H1 (cell line): ENCODE measurements at regions not wholly inside any gene's neighbourhood (a gene's known extent, or its start where the extent isn't known, plus 50 kb on each side); places are given as distances from the start of the nearest gene placed in this dataset.

Experiments
- CTCF ChIA-PET: fragments of 300-600 bp; sonication (Branson Sonifier 250); formaldehyde crosslinking; loops from one replicate; lab custom pipeline; 2021; ENCODE audit not compliant: partially characterized antibody; lab: Charles Lee
- POLR2A ChIA-PET: fragments of 300-600 bp; sonication (Branson Sonifier 250); formaldehyde crosslinking; loops from one replicate; lab custom pipeline; 2021; ENCODE audit warnings: inconsistent platforms; ENCODE audit not compliant: partially characterized antibody; lab: Charles Lee
- DNase-seq, 2 experiments: peaks; one replicate each; pipeline versions ENCODE4 v3.0.0 to v3.0.0-alpha.2; 2010 to 2022; ENCODE audit warnings: low spot score in 2 of 2, low read depth in 1 of 2, mixed read lengths in 1 of 2
- FAIRE-seq: peaks from 2 replicates; lab custom pipeline; 2011; peaks lifted over from hg19 to GRCh38; lab: Jason Lieb, UNC
- H2AFZ ChIP-seq: 2 replicates; pipeline ENCODE4 v1.8.1; 2012; ENCODE audit warnings: low read length, inconsistent platforms
- H2AK5ac ChIP-seq: 2 replicates; pipeline ENCODE4 v1.6.1; 2013; ENCODE audit warnings: low read depth, low read length
- H2BK120ac ChIP-seq: replicated peaks from 2 replicates; pipeline ENCODE3; 2013; ENCODE audit warnings: low read depth, low read length, inconsistent platforms
- H2BK12ac ChIP-seq: 2 replicates; pipeline ENCODE4 v1.6.1; 2013; ENCODE audit warnings: low read depth, low read length
- H2BK15ac ChIP-seq: 2 replicates; pipeline ENCODE4 v1.6.1; 2013; ENCODE audit warnings: low read length
- H2BK20ac ChIP-seq: 2 replicates; pipeline ENCODE4 v1.6.1; 2013; ENCODE audit warnings: low read length
- H2BK5ac ChIP-seq: 2 replicates; pipeline ENCODE4 v1.6.1; 2013; ENCODE audit warnings: low read depth, low read length
- H3K14ac ChIP-seq: 2 replicates; pipeline ENCODE4 v1.6.1; 2013; ENCODE audit warnings: inconsistent platforms; ENCODE audit not compliant: insufficient read length
- H3K18ac ChIP-seq: 2 replicates; pipeline ENCODE4 v1.6.1; 2013; ENCODE audit warnings: low read length; ENCODE audit errors: extremely low read depth
- H3K23ac ChIP-seq: 2 replicates; pipeline ENCODE4 v1.6.1; 2013; ENCODE audit warnings: inconsistent platforms; ENCODE audit not compliant: insufficient read length
- H3K23me2 ChIP-seq: 2 replicates; pipeline ENCODE4 v1.6.1; 2013; ENCODE audit warnings: low read depth, low read length
- H3K27ac ChIP-seq: 2 replicates; pipeline ENCODE4 v1.6.1; 2011; ENCODE audit warnings: low read depth, low read length, inconsistent platforms
- H3K27me3 ChIP-seq, 4 experiments: replicated peaks in 1 of 4; 1 replicate in 1 of 4; 2 replicates in 3 of 4; pipeline versions ENCODE4 v1.6.1 to v1.8.1; 2011 to 2013; ENCODE audit warnings: low read length in 3 of 4, mild to moderate bottlenecking in 3 of 4, inconsistent platforms in 2 of 4, mixed read lengths in 2 of 4, moderate library complexity in 1 of 4; ENCODE audit not compliant: control insufficient read depth in 3 of 4, insufficient read depth in 3 of 4; ENCODE audit errors: extremely low read depth in 1 of 4
- H3K36me3 ChIP-seq, 4 experiments: 2 replicates each; pipeline versions ENCODE4 v1.6.1 to v1.8.1; 2011 to 2013; ENCODE audit warnings: mild to moderate bottlenecking in 4 of 4, low read length in 3 of 4, moderate library complexity in 2 of 4, control low read depth in 1 of 4, inconsistent platforms in 1 of 4; ENCODE audit not compliant: insufficient read depth in 4 of 4, control insufficient read depth in 2 of 4
- H3K4ac ChIP-seq: replicated peaks from 2 replicates; pipeline ENCODE3; 2013; ENCODE audit warnings: low read length, low read depth, mixed read lengths, inconsistent platforms; ENCODE audit not compliant: insufficient read length
- H3K4me1 ChIP-seq, 4 experiments: replicated peaks in 1 of 4; 1 replicate in 1 of 4; 2 replicates in 3 of 4; pipeline versions ENCODE4 v1.6.1 to v1.8.1; 2011 to 2013; ENCODE audit warnings: low read length in 3 of 4, inconsistent platforms in 2 of 4, mixed read lengths in 1 of 4; ENCODE audit not compliant: insufficient read depth in 4 of 4, control insufficient read depth in 3 of 4
- H3K4me2 ChIP-seq, 2 experiments: 2 replicates each; pipeline versions ENCODE4 v1.6.1 to v1.8.1; 2011 to 2013; ENCODE audit warnings: low read depth in 2 of 2, low read length in 2 of 2, control low read depth in 1 of 2, inconsistent platforms in 1 of 2, mild to moderate bottlenecking in 1 of 2; ENCODE audit not compliant: insufficient read depth in 1 of 2
- H3K4me3 ChIP-seq, 4 experiments: fragments of 200-600, 300-600 bp in 1 of 4; sonication (generic), shearing (Covaris generic), sonication (Bioruptor Twin) in 1 of 4; 2 replicates each; pipeline versions ENCODE4 v1.5.1 to v1.8.1; 2011 to 2016; ENCODE audit warnings: low read length in 4 of 4, low read depth in 3 of 4, control low read depth in 2 of 4, inconsistent platforms in 2 of 4, mild to moderate bottlenecking in 2 of 4, mixed read lengths in 1 of 4, moderate library complexity in 1 of 4; ENCODE audit not compliant: insufficient read depth in 2 of 4; ENCODE audit errors: extremely low read depth in 1 of 4
- H3K56ac ChIP-seq: replicated peaks from 2 replicates; pipeline ENCODE3; 2013; ENCODE audit warnings: low read depth, mild to moderate bottlenecking, mixed read lengths, low read length, inconsistent platforms; ENCODE audit not compliant: insufficient read length
- H3K79me1 ChIP-seq: 2 replicates; pipeline ENCODE4 v1.6.1; 2013; ENCODE audit warnings: low read depth, low read length, control low read depth
- H3K79me2 ChIP-seq, 2 experiments: 2 replicates each; pipeline versions ENCODE4 v1.6.1 to v1.8.1; 2012 to 2013; ENCODE audit warnings: low read length in 2 of 2, mild to moderate bottlenecking in 2 of 2, inconsistent platforms in 1 of 2; ENCODE audit not compliant: insufficient read depth in 2 of 2, control insufficient read depth in 1 of 2
- H3K9ac ChIP-seq, 4 experiments: replicated peaks in 1 of 4; 1 replicate in 1 of 4; 2 replicates in 3 of 4; pipeline versions ENCODE4 v1.6.1 to v1.8.1; 2011 to 2013; ENCODE audit warnings: low read depth in 3 of 4, low read length in 3 of 4, control low read depth in 2 of 4, mild to moderate bottlenecking in 2 of 4, moderate library complexity in 2 of 4, inconsistent platforms in 1 of 4; ENCODE audit errors: extremely low read depth in 1 of 4
- H3K9me3 ChIP-seq, 2 experiments: 2 replicates each; pipeline versions ENCODE4 v1.6.1 to v1.8.1; 2012 to 2013; ENCODE audit warnings: mild to moderate bottlenecking in 2 of 2, moderate library complexity in 2 of 2, control low read depth in 1 of 2, inconsistent platforms in 1 of 2, low read depth in 1 of 2, low read length in 1 of 2, mixed read lengths in 1 of 2; ENCODE audit not compliant: insufficient read depth in 2 of 2
- H4K20me1 ChIP-seq, 2 experiments: replicated peaks in 1 of 2; 2 replicates each; pipeline versions ENCODE3 to v1.8.1; 2011 to 2013; ENCODE audit warnings: inconsistent platforms in 2 of 2, low read length in 2 of 2, mild to moderate bottlenecking in 1 of 2; ENCODE audit not compliant: insufficient read depth in 2 of 2, control insufficient read depth in 1 of 2
- H4K5ac ChIP-seq: 2 replicates; pipeline ENCODE4 v1.6.1; 2013; ENCODE audit warnings: low read length, low read depth, mixed read lengths, inconsistent platforms; ENCODE audit not compliant: insufficient read length
- H4K8ac ChIP-seq: 2 replicates; pipeline ENCODE4 v1.8.0; 2013; ENCODE audit warnings: mild to moderate bottlenecking, moderate library complexity, low read length, inconsistent platforms; ENCODE audit not compliant: insufficient read depth; ENCODE audit errors: extremely low read depth
- H4K91ac ChIP-seq: replicated peaks from 2 replicates; pipeline ENCODE3; 2013; ENCODE audit warnings: low read length, mixed read lengths, inconsistent platforms; ENCODE audit not compliant: insufficient read length
- JUND ChIP-seq: IDR thresholded peaks from 2 replicates; pipeline ENCODE4 v1.6.1; 2011; ENCODE audit warnings: mild to moderate bottlenecking, improper control_type of control experiment, low read length
- SIRT6 ChIP-seq: IDR thresholded peaks from one replicate; pipeline ENCODE4 v1.7.1; 2012; ENCODE audit warnings: low read length, inconsistent platforms
- WGBS, 2 experiments: shearing (Covaris generic) in 1 of 2; methylation state at CpG; one replicate each; pipeline versions ENCODE4 v1.1.6 to v1.1.7; 2013 to 2015; ENCODE audit warnings: low lambda C conversion rate in 2 of 2, mixed read lengths in 2 of 2, inconsistent platforms in 1 of 2, low coverage in 1 of 2, missing lambda C conversion rate in 1 of 2; ENCODE audit not compliant: insufficient replicate concordance in 2 of 2, insufficient coverage in 1 of 2, insufficient read length in 1 of 2; ENCODE audit errors: extremely low coverage in 1 of 2, missing lambda C conversion rate in 1 of 2; 5-methylcytosine and 5-hydroxymethylcytosine counted together

DNA sequence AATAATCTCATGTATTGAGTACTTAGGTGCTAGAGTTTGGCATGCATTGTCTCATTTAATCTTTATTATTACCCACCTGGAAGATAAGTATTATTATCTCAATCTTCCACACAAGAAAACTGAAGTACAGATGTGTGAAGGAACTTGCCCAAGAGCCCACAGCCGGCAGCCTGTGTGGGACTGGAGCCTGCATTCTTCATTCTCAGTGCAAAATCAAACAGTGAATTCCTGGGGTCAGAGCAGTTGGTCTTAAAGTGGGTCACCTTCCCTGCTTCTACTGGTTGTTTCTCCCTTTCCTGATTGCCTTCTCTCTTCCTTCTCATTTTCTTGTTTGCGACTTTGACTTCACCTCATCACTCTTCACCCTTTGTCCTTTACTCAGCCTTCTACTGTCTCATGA is 144.7 kb upstream of the LYZL1 start:
- no peaks in the 10 kb centered on the region; a peak in 1 of 8 replicates for H3K36me3 ChIP-seq
- H4K91ac ChIP-seq, result no peak overlapping the region
- H2BK20ac ChIP-seq, result no peak overlapping the region; the same call in 1 of the 2 replicates
- H3K79me2 ChIP-seq, result no peaks in the 10 kb centered on the region
- H3K9ac ChIP-seq, result no peak overlapping the region
- no peak overlapping the region for H3K23ac ChIP-seq
- H4K5ac ChIP-seq, result no peak overlapping the region
- no peaks in the 10 kb centered on the region for H4K20me1 ChIP-seq
- H3K27ac ChIP-seq, result no peak overlapping the region
- no peak for TF ChIP-seq JUND
- TF ChIP-seq SIRT6, result no peak
- peaks cover 4 to 15% (median 8%) of the 10 kb centered on the region in 4 experiments; a peak in 4 of 7 replicates for H3K4me1 ChIP-seq
- no peaks in the 10 kb centered on the region for H3K27me3 ChIP-seq
- peaks cover 9% of the 10 kb centered on the region for H3K23me2 ChIP-seq
- WGBS, 2 experiments, result 93% methylated on average over 2 of the region's 2 CpGs; no CpG with 5 or more reads in 1 of the 2 experiments
- H3K18ac ChIP-seq, result no peak overlapping the region
- CTCF ChIA-PET, result interaction anchor here (0.6 to 4.1 kb wide), 12 partner anchors 9 to 511 kb away, joined by 3 to 38 read pairs (median 4); no protein-coding TSS in a partner anchor
- no peak overlapping the region for H3K14ac ChIP-seq
- no peaks in the 10 kb centered on the region; a peak in 1 of 4 replicates for H3K9me3 ChIP-seq
- FAIRE-seq (no peak), DNase-seq (no peak)
- H2AFZ ChIP-seq, result no peak overlapping the region
- no peak overlapping the region for H2BK12ac ChIP-seq
- no peak overlapping the region for H2AK5ac ChIP-seq
- H2BK5ac ChIP-seq, result no peak overlapping the region
- H2BK15ac ChIP-seq, result no peak overlapping the region
- H3K56ac ChIP-seq, result no peak overlapping the region
- peak overlapping the region in 1 of 2 experiments; percentile 90; a peak in 3 of 4 replicates for H3K4me2 ChIP-seq
- no peak overlapping the region for H3K4ac ChIP-seq
- no peak overlapping the region for H2BK120ac ChIP-seq
- peak overlapping the region in 1 of 4 experiments; percentile 60; a peak in 1 of 8 replicates for H3K4me3 ChIP-seq
- no peak overlapping the region for H4K8ac ChIP-seq
- POLR2A ChIA-PET, result interaction anchor here (0.6 to 2.3 kb wide), 3 partner anchors 15 to 225 kb away, joined by 3 to 20 read pairs (median 4); no protein-coding TSS in a partner anchor
- H3K79me1 ChIP-seq, result peaks cover 2% of the 10 kb centered on the region; the same call in 1 of the 2 replicates
